H1 (cell line): ENCODE measurements at regions not wholly inside any gene's neighbourhood (a gene's known extent, or its start where the extent isn't known, plus 50 kb on each side); places are given as distances from the start of the nearest gene placed in this dataset.

Experiments used
- CTCF ChIA-PET: fragments of 300-600 bp; sonication (Branson Sonifier 250); formaldehyde crosslinking; loops from one replicate; lab custom pipeline; 2021; ENCODE audit not compliant: partially characterized antibody; lab: Charles Lee
- POLR2A ChIA-PET: fragments of 300-600 bp; sonication (Branson Sonifier 250); formaldehyde crosslinking; loops from one replicate; lab custom pipeline; 2021; ENCODE audit warnings: inconsistent platforms; ENCODE audit not compliant: partially characterized antibody; lab: Charles Lee
- DNase-seq, 2 experiments: peaks; one replicate each; pipeline versions ENCODE4 v3.0.0 to v3.0.0-alpha.2; 2010 to 2022; ENCODE audit warnings: low spot score in 2 of 2, low read depth in 1 of 2, mixed read lengths in 1 of 2
- FAIRE-seq: peaks from 2 replicates; lab custom pipeline; 2011; peaks lifted over from hg19 to GRCh38; lab: Jason Lieb, UNC
- H2AFZ ChIP-seq: 2 replicates; pipeline ENCODE4 v1.8.1; 2012; ENCODE audit warnings: low read length, inconsistent platforms
- H2AK5ac ChIP-seq: 2 replicates; pipeline ENCODE4 v1.6.1; 2013; ENCODE audit warnings: low read depth, low read length
- H2BK120ac ChIP-seq: replicated peaks from 2 replicates; pipeline ENCODE3; 2013; ENCODE audit warnings: low read depth, low read length, inconsistent platforms
- H2BK12ac ChIP-seq: 2 replicates; pipeline ENCODE4 v1.6.1; 2013; ENCODE audit warnings: low read depth, low read length
- H2BK15ac ChIP-seq: 2 replicates; pipeline ENCODE4 v1.6.1; 2013; ENCODE audit warnings: low read length
- H2BK20ac ChIP-seq: 2 replicates; pipeline ENCODE4 v1.6.1; 2013; ENCODE audit warnings: low read length
- H2BK5ac ChIP-seq: 2 replicates; pipeline ENCODE4 v1.6.1; 2013; ENCODE audit warnings: low read depth, low read length
- H3K14ac ChIP-seq: 2 replicates; pipeline ENCODE4 v1.6.1; 2013; ENCODE audit warnings: inconsistent platforms; ENCODE audit not compliant: insufficient read length
- H3K18ac ChIP-seq: 2 replicates; pipeline ENCODE4 v1.6.1; 2013; ENCODE audit warnings: low read length; ENCODE audit errors: extremely low read depth
- H3K23ac ChIP-seq: 2 replicates; pipeline ENCODE4 v1.6.1; 2013; ENCODE audit warnings: inconsistent platforms; ENCODE audit not compliant: insufficient read length
- H3K23me2 ChIP-seq: 2 replicates; pipeline ENCODE4 v1.6.1; 2013; ENCODE audit warnings: low read depth, low read length
- H3K27ac ChIP-seq: 2 replicates; pipeline ENCODE4 v1.6.1; 2011; ENCODE audit warnings: low read depth, low read length, inconsistent platforms
- H3K27me3 ChIP-seq, 4 experiments: replicated peaks in 1 of 4; 1 replicate in 1 of 4; 2 replicates in 3 of 4; pipeline versions ENCODE4 v1.6.1 to v1.8.1; 2011 to 2013; ENCODE audit warnings: low read length in 3 of 4, mild to moderate bottlenecking in 3 of 4, inconsistent platforms in 2 of 4, mixed read lengths in 2 of 4, moderate library complexity in 1 of 4; ENCODE audit not compliant: control insufficient read depth in 3 of 4, insufficient read depth in 3 of 4; ENCODE audit errors: extremely low read depth in 1 of 4
- H3K36me3 ChIP-seq, 4 experiments: 2 replicates each; pipeline versions ENCODE4 v1.6.1 to v1.8.1; 2011 to 2013; ENCODE audit warnings: mild to moderate bottlenecking in 4 of 4, low read length in 3 of 4, moderate library complexity in 2 of 4, control low read depth in 1 of 4, inconsistent platforms in 1 of 4; ENCODE audit not compliant: insufficient read depth in 4 of 4, control insufficient read depth in 2 of 4
- H3K4ac ChIP-seq: replicated peaks from 2 replicates; pipeline ENCODE3; 2013; ENCODE audit warnings: low read length, low read depth, mixed read lengths, inconsistent platforms; ENCODE audit not compliant: insufficient read length
- H3K4me1 ChIP-seq, 4 experiments: replicated peaks in 1 of 4; 1 replicate in 1 of 4; 2 replicates in 3 of 4; pipeline versions ENCODE4 v1.6.1 to v1.8.1; 2011 to 2013; ENCODE audit warnings: low read length in 3 of 4, inconsistent platforms in 2 of 4, mixed read lengths in 1 of 4; ENCODE audit not compliant: insufficient read depth in 4 of 4, control insufficient read depth in 3 of 4
- H3K4me2 ChIP-seq, 2 experiments: 2 replicates each; pipeline versions ENCODE4 v1.6.1 to v1.8.1; 2011 to 2013; ENCODE audit warnings: low read depth in 2 of 2, low read length in 2 of 2, control low read depth in 1 of 2, inconsistent platforms in 1 of 2, mild to moderate bottlenecking in 1 of 2; ENCODE audit not compliant: insufficient read depth in 1 of 2
- H3K4me3 ChIP-seq, 4 experiments: fragments of 200-600, 300-600 bp in 1 of 4; sonication (generic), shearing (Covaris generic), sonication (Bioruptor Twin) in 1 of 4; 2 replicates each; pipeline versions ENCODE4 v1.5.1 to v1.8.1; 2011 to 2016; ENCODE audit warnings: low read length in 4 of 4, low read depth in 3 of 4, control low read depth in 2 of 4, inconsistent platforms in 2 of 4, mild to moderate bottlenecking in 2 of 4, mixed read lengths in 1 of 4, moderate library complexity in 1 of 4; ENCODE audit not compliant: insufficient read depth in 2 of 4; ENCODE audit errors: extremely low read depth in 1 of 4
- H3K56ac ChIP-seq: replicated peaks from 2 replicates; pipeline ENCODE3; 2013; ENCODE audit warnings: low read depth, mild to moderate bottlenecking, mixed read lengths, low read length, inconsistent platforms; ENCODE audit not compliant: insufficient read length
- H3K79me1 ChIP-seq: 2 replicates; pipeline ENCODE4 v1.6.1; 2013; ENCODE audit warnings: low read depth, low read length, control low read depth
- H3K79me2 ChIP-seq, 2 experiments: 2 replicates each; pipeline versions ENCODE4 v1.6.1 to v1.8.1; 2012 to 2013; ENCODE audit warnings: low read length in 2 of 2, mild to moderate bottlenecking in 2 of 2, inconsistent platforms in 1 of 2; ENCODE audit not compliant: insufficient read depth in 2 of 2, control insufficient read depth in 1 of 2
- H3K9ac ChIP-seq, 4 experiments: replicated peaks in 1 of 4; 1 replicate in 1 of 4; 2 replicates in 3 of 4; pipeline versions ENCODE4 v1.6.1 to v1.8.1; 2011 to 2013; ENCODE audit warnings: low read depth in 3 of 4, low read length in 3 of 4, control low read depth in 2 of 4, mild to moderate bottlenecking in 2 of 4, moderate library complexity in 2 of 4, inconsistent platforms in 1 of 4; ENCODE audit errors: extremely low read depth in 1 of 4
- H3K9me3 ChIP-seq, 2 experiments: 2 replicates each; pipeline versions ENCODE4 v1.6.1 to v1.8.1; 2012 to 2013; ENCODE audit warnings: mild to moderate bottlenecking in 2 of 2, moderate library complexity in 2 of 2, control low read depth in 1 of 2, inconsistent platforms in 1 of 2, low read depth in 1 of 2, low read length in 1 of 2, mixed read lengths in 1 of 2; ENCODE audit not compliant: insufficient read depth in 2 of 2
- H4K20me1 ChIP-seq, 2 experiments: replicated peaks in 1 of 2; 2 replicates each; pipeline versions ENCODE3 to v1.8.1; 2011 to 2013; ENCODE audit warnings: inconsistent platforms in 2 of 2, low read length in 2 of 2, mild to moderate bottlenecking in 1 of 2; ENCODE audit not compliant: insufficient read depth in 2 of 2, control insufficient read depth in 1 of 2
- H4K5ac ChIP-seq: 2 replicates; pipeline ENCODE4 v1.6.1; 2013; ENCODE audit warnings: low read length, low read depth, mixed read lengths, inconsistent platforms; ENCODE audit not compliant: insufficient read length
- H4K8ac ChIP-seq: 2 replicates; pipeline ENCODE4 v1.8.0; 2013; ENCODE audit warnings: mild to moderate bottlenecking, moderate library complexity, low read length, inconsistent platforms; ENCODE audit not compliant: insufficient read depth; ENCODE audit errors: extremely low read depth
- H4K91ac ChIP-seq: replicated peaks from 2 replicates; pipeline ENCODE3; 2013; ENCODE audit warnings: low read length, mixed read lengths, inconsistent platforms; ENCODE audit not compliant: insufficient read length
- WGBS, 2 experiments: shearing (Covaris generic) in 1 of 2; methylation state at CpG; one replicate each; pipeline versions ENCODE4 v1.1.6 to v1.1.7; 2013 to 2015; ENCODE audit warnings: low lambda C conversion rate in 2 of 2, mixed read lengths in 2 of 2, inconsistent platforms in 1 of 2, low coverage in 1 of 2, missing lambda C conversion rate in 1 of 2; ENCODE audit not compliant: insufficient replicate concordance in 2 of 2, insufficient coverage in 1 of 2, insufficient read length in 1 of 2; ENCODE audit errors: extremely low coverage in 1 of 2, missing lambda C conversion rate in 1 of 2; 5-methylcytosine and 5-hydroxymethylcytosine counted together

DNA sequence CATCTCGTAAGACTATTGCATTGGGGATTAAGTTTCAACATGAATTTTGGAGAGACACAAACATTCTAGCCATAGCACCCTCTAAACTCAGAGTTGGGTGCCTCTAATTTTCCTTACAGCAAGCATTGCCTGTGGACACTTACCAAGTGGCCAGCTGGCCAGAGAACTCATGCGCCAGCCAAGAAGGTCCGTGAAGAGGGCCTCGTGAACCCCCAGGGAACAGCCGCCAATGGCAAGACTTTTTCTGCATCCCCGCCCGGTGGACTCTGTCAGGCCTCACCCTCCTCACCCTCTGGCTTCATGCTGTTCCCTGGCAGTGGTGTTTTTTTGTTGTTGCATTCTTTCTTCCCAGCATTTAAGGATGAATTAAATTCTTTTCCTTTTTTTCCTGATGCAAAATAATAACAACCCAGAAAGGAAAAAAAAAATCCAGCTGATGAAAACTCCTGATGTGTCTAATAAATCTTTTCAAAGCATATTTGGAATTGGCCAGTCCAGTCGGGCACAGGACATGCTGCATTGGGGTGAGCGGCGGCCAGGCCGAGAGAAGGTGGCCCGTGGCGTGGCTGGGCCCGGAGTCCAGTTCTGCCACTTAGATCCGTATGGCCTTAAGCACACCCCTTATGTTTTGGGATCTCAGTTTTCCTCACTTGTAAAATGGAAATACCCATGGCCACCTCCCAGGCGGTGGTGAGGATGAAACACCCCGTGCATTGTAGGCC is 191.9 kb upstream of the DIO3 start:
- H3K18ac ChIP-seq = no peak overlapping the region
- no peak overlapping the region for H3K9ac ChIP-seq
- H3K14ac ChIP-seq = no peak overlapping the region
- no peak overlapping the region for H2BK15ac ChIP-seq
- ChIA-PET CTCF (no interaction called here), POLR2A (no interaction called here)
- H3K79me2 ChIP-seq = no peaks in the 10 kb centered on the region
- H3K4me3 ChIP-seq = no peak overlapping the region
- WGBS, 2 experiments = 96% methylated on average over 17 of the region's 17 CpGs; no CpG with 5 or more reads in 1 of the 2 experiments
- no peak for DNase-seq
- H2AFZ ChIP-seq = no peak overlapping the region
- H4K8ac ChIP-seq = no peak overlapping the region; the same call in 1 of the 2 replicates
- H3K9me3 ChIP-seq = no peaks in the 10 kb centered on the region
- no peaks in the 10 kb centered on the region for H3K36me3 ChIP-seq
- no peak overlapping the region for H3K4ac ChIP-seq
- no peak overlapping the region for H3K56ac ChIP-seq
- H3K79me1 ChIP-seq = no peaks in the 10 kb centered on the region
- no peak overlapping the region for H3K4me2 ChIP-seq
- H2BK120ac ChIP-seq = no peak overlapping the region
- no peak overlapping the region for H3K27ac ChIP-seq
- no peaks in the 10 kb centered on the region for H3K23me2 ChIP-seq
- H2BK5ac ChIP-seq = no peak overlapping the region
- no peaks in the 10 kb centered on the region for H4K20me1 ChIP-seq
- no peak for FAIRE-seq
- H2AK5ac ChIP-seq = no peak overlapping the region
- no peak overlapping the region for H2BK12ac ChIP-seq
- H3K23ac ChIP-seq = no peak overlapping the region
- no peak overlapping the region for H4K91ac ChIP-seq
- H3K4me1 ChIP-seq = peaks cover 0 to 14% (median 5%) of the 10 kb centered on the region in 4 experiments; a peak in 4 of 7 replicates
- H3K27me3 ChIP-seq = no peaks in the 10 kb centered on the region; a peak in 3 of 7 replicates
- H2BK20ac ChIP-seq = no peak overlapping the region
- no peak overlapping the region for H4K5ac ChIP-seq
